Esophagus muscularis mucosa (tissue), 4 donors: ENCODE measurements at regions not wholly inside any gene's neighbourhood (a gene's known extent, or its start where the extent isn't known, plus 50 kb on each side); places are given as distances from the start of the nearest gene placed in this dataset.

Source experiments
- DNase-seq: peaks from one replicate; pipeline ENCODE4 v3.0.0-alpha.2; 2017; ENCODE audit errors: extremely low spot score
- H3K27ac ChIP-seq, 4 donors: fragments of 200-600 bp; sonication (generic); replicated peaks in 1 of 4; 1 replicate in 3 of 4; 2 replicates in 1 of 4; pipeline ENCODE4 v1.5.1; 2016 to 2019; ENCODE audit warnings: mild to moderate bottlenecking in 1 of 4
- H3K27me3 ChIP-seq, 4 donors: fragments of 200-600 bp; sonication (generic); one replicate each; pipeline versions ENCODE4 v1.5.1 to v1.6.0; 2016 to 2019
- H3K36me3 ChIP-seq, 4 donors: fragments of 200-600 bp; sonication (generic); one replicate each; pipeline ENCODE4 v1.5.1; 2016 to 2019
- H3K4me1 ChIP-seq, 4 donors: fragments of 200-600 bp; sonication (generic); one replicate each; pipeline ENCODE4 v1.5.1; 2016 to 2019
- H3K4me3 ChIP-seq, 4 donors: fragments of 200-600 bp; sonication (generic); 1 replicate in 2 of 4; 2 replicates in 2 of 4; pipeline ENCODE4 v1.5.1; 2016 to 2019; ENCODE audit warnings: mild to moderate bottlenecking in 4 of 4, moderate library complexity in 1 of 4
- H3K9me3 ChIP-seq, 4 donors: fragments of 200-600 bp; sonication (generic); 1 replicate in 3 of 4; 2 replicates in 1 of 4; pipeline ENCODE4 v1.5.1; 2016 to 2019
- EP300 ChIP-seq: sonication (generic); formaldehyde crosslinking; IDR thresholded peaks from one replicate; pipeline ENCODE4 v1.6.1; 2017; ENCODE audit warnings: antibody characterized with exemption
- POLR2A ChIP-seq: fragments of 450-650 bp; IDR thresholded peaks from one replicate; pipeline ENCODE4 v1.6.1; 2017; ENCODE audit warnings: antibody characterized with exemption, moderate library complexity, mild to moderate bottlenecking, low read depth
- POLR2AphosphoS5 ChIP-seq, 2 donors: sonication (generic); formaldehyde crosslinking; IDR thresholded peaks; one replicate each; pipeline ENCODE4 v1.6.1; 2017; ENCODE audit warnings: antibody characterized with exemption in 2 of 2
- WGBS: methylation state at CpG from one replicate; pipeline ENCODE4 v1.1.5; 2018; 5-methylcytosine and 5-hydroxymethylcytosine counted together
- intact Hi-C: fragments of 100-400 bp; cut with DNase I; formaldehyde crosslinking; loops from one replicate; pipeline ENCODE4 v1.15.1; 2023
- TF ChIP-seq, protein P1 (sequence below), 3 experiments: fragments of 200-600 bp in 2 of 3; fragments of 450-650 bp in 1 of 3; sonication (generic) in 2 of 3; IDR thresholded peaks; one replicate each; pipeline ENCODE4 v1.5.1; 2017 to 2019; ENCODE audit warnings: antibody characterized with exemption in 3 of 3, mild to moderate bottlenecking in 2 of 3, moderate library complexity in 1 of 3

DNA sequence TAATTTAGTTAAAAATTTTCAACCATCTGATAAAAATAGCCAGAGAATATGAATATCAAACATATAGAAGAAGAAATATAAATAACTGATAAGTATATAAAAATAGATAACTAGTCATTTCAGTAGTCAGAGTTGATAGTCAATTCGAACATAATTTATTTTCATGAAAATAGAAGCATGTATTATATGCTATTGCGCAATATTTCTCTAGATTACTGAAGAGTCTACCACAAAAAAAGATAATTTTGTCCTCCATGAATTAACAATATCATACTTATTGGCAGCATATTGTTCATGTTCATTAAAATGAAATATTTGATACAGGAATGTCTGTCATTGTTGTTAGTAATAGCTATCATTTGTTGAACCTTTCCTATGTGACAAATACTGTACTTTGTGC lies 376.2 kb upstream of the TOM1L1 start:
- no peaks in the 10 kb centered on the region for H3K27me3 ChIP-seq
- no peak overlapping the region for H3K27ac ChIP-seq
- H3K4me3 ChIP-seq, result no peak overlapping the region
- WGBS, result 86% methylated on average over 2 of the region's 2 CpGs
- no peaks in the 10 kb centered on the region for H3K4me1 ChIP-seq
- DNase-seq, result no peak
- intact Hi-C loops, result no loop called here
- no peaks in the 10 kb centered on the region for H3K36me3 ChIP-seq
- H3K9me3 ChIP-seq, result no peaks in the 10 kb centered on the region
- TF ChIP-seq, protein P1, sequence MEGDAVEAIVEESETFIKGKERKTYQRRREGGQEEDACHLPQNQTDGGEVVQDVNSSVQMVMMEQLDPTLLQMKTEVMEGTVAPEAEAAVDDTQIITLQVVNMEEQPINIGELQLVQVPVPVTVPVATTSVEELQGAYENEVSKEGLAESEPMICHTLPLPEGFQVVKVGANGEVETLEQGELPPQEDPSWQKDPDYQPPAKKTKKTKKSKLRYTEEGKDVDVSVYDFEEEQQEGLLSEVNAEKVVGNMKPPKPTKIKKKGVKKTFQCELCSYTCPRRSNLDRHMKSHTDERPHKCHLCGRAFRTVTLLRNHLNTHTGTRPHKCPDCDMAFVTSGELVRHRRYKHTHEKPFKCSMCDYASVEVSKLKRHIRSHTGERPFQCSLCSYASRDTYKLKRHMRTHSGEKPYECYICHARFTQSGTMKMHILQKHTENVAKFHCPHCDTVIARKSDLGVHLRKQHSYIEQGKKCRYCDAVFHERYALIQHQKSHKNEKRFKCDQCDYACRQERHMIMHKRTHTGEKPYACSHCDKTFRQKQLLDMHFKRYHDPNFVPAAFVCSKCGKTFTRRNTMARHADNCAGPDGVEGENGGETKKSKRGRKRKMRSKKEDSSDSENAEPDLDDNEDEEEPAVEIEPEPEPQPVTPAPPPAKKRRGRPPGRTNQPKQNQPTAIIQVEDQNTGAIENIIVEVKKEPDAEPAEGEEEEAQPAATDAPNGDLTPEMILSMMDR (IDR thresholded peaks at IDR 0.05), result no peak
- no peak for TF ChIP-seq EP300

DNA sequence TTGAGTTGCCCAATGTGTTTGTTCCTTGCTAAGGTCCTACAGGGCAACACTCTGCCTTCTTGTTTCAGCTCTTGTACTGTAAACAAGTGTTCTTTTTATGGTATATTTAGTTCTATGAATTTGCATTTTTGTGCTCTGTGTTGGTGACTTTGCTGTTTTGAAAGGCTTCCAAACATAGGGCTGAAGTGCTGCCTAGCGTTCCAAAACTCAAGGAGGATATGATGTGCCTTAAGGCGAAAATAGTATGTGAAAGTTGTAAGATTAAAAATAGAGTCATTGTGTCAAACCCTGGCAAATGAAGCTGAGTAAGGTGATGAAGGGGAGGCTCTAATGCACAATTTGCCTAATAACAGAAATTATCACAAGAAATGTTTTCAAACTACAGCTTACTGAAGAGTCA lies 372.7 kb upstream of the TOM1L1 start:
- Histone ChIP-seq H3K4me1 (no peaks in the 10 kb centered on the region), H3K27me3 (no peaks in the 10 kb centered on the region), H3K9me3 (no peaks in the 10 kb centered on the region), H3K4me3 (no peak overlapping the region), H3K27ac (no peak overlapping the region), H3K36me3 (no peaks in the 10 kb centered on the region)
- TF ChIP-seq, protein P1 (IDR thresholded peaks at IDR 0.05), result no peak
- no peak for TF ChIP-seq POLR2AphosphoS5 (IDR thresholded peaks at IDR 0.05)
- TF ChIP-seq POLR2A, result no peak
- TF ChIP-seq EP300, result no peak
- intact Hi-C loops, result no loop called here
- 78% methylated on average over 2 of the region's 2 CpGs for WGBS
- DNase-seq, result no peak

DNA sequence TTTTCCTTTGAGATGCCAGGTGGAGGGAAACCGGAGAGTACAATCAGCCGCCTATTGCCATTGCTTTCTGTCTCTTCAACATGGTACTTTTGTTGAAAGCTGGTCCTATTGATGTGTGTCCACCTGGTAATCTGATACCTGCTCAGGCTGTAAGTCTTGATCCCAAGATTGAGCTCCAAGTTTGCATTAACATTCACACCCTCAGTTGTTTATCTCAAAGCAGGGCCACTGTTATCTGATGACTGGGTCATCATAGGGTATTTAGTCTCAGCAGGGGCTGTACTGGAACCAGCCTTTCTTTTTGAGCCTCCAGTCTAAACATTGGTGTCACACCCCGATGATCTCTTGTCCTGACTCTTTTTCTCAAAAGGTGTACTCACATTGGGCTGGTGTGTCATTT lies 370.3 kb upstream of the TOM1L1 start:
- intact Hi-C loops, result no loop called here
- 78% methylated on average over 3 of the region's 3 CpGs for WGBS
- TF ChIP-seq POLR2A, result no peak
- no peak for TF ChIP-seq POLR2AphosphoS5 (IDR thresholded peaks at IDR 0.05)
- TF ChIP-seq EP300, result no peak
- TF ChIP-seq, protein P1 (IDR thresholded peaks at IDR 0.05), result no peak

DNA sequence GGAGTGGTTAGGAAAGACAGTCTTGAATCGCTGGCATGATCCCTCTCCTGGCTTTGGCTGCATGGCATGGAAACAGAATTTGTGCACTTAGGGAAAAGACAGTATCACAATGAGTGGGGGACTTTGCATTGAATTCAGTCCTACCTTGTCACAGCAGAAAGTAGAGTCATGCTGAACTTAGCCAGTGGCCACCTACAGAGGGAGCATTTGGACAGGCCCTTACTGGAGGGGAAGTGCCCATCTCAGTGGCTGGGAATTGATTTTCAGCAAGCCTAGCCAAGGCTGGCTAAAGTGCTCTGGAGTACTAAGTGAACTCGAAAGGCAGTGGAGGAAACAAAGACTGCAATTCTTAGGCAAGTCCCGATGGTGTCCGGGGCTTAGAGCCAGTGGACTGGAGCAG lies 364.3 kb upstream of the TOM1L1 start:
- Histone ChIP-seq H3K27me3 (no peaks in the 10 kb centered on the region), H3K36me3 (no peaks in the 10 kb centered on the region), H3K9me3 (no peaks in the 10 kb centered on the region), H3K4me1 (no peaks in the 10 kb centered on the region), H3K27ac (no peak overlapping the region), H3K4me3 (no peak overlapping the region)
- intact Hi-C loops, result no loop called here
- WGBS, result 82% methylated on average over 4 of the region's 4 CpGs
- TF ChIP-seq, protein P1 (IDR thresholded peaks at IDR 0.05), result no peak
- TF ChIP-seq POLR2AphosphoS5 (IDR thresholded peaks at IDR 0.05), result no peak
- TF ChIP-seq EP300, result no peak
- TF ChIP-seq POLR2A, result no peak
- DNase-seq, result no peak

More for the DNA sequence above, 370.3 kb upstream of the TOM1L1 start:
- Histone ChIP-seq H3K4me1 (no peaks in the 10 kb centered on the region), H3K4me3 (no peak overlapping the region), H3K36me3 (no peaks in the 10 kb centered on the region), H3K9me3 (no peaks in the 10 kb centered on the region), H3K27ac (no peak overlapping the region), H3K27me3 (no peaks in the 10 kb centered on the region)
- DNase-seq, result no peak

DNA sequence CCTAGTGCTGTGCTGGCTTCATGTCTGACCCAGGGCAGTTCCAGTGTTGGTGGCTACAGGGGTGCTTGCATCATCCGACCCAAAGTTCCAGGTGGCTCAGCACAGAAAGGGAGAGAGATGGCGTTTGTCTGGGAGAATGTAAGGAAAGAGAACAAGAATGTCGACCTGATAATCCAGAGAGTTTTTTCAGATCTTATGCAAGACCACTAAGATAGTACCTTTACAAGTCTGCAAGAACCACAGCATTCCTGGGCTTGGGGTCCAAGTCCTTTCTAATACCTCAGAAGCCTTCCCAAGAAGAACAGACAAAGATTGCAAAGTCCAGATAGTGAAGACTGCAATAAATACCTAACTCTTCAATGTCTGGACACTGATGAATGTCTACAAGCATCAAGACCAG lies 363.0 kb upstream of the TOM1L1 start:
- DNase-seq, result no peak
- Histone ChIP-seq H3K36me3 (no peaks in the 10 kb centered on the region), H3K4me1 (no peaks in the 10 kb centered on the region), H3K27ac (no peak overlapping the region), H3K9me3 (no peaks in the 10 kb centered on the region), H3K27me3 (no peaks in the 10 kb centered on the region), H3K4me3 (no peak overlapping the region)
- intact Hi-C loops, result no loop called here
- no peak for TF ChIP-seq POLR2A
- TF ChIP-seq, protein P1 (IDR thresholded peaks at IDR 0.05), result no peak
- no peak for TF ChIP-seq POLR2AphosphoS5 (IDR thresholded peaks at IDR 0.05)
- TF ChIP-seq EP300, result no peak
- WGBS, result 87% methylated on average over 3 of the region's 3 CpGs
